Endothelial cell of umbilical vein (primary cell): ENCODE measurements at regions not wholly inside any gene's neighbourhood (a gene's known extent, or its start where the extent isn't known, plus 50 kb on each side); places are given as distances from the start of the nearest gene placed in this dataset.

Experiments used
- BruUV-seq: library from RNA; stranded (reverse); fragments of 400-500 nt; replicated peaks from 2 replicates; lab custom pipeline; 2021; lab: Mats Ljungman, UMichigan
- CTCF ChIA-PET: fragments of 300-600, 350-600 bp; sonication (Branson Sonifier 250); formaldehyde crosslinking; loops from one replicate; lab custom pipeline; 2021; ENCODE audit warnings: antibody characterized with exemption, inconsistent platforms; lab: Charles Lee
- POLR2A ChIA-PET: fragments of 300-600, 350-600 bp; sonication (Branson Sonifier 250); formaldehyde crosslinking; loops from one replicate; lab custom pipeline; 2021; ENCODE audit warnings: antibody characterized with exemption, inconsistent platforms; lab: Charles Lee
- DNase-seq: peaks from one replicate; pipeline ENCODE4 v3.0.0-alpha.2; 2011; ENCODE audit warnings: low read depth, low spot score
- FAIRE-seq: peaks from 2 replicates; lab custom pipeline; 2011; peaks lifted over from hg19 to GRCh38; lab: Jason Lieb, UNC
- H2AFZ ChIP-seq: 2 replicates; pipeline ENCODE4 v1.6.0; 2012; ENCODE audit warnings: low read depth, low read length, control low read depth, inconsistent platforms
- H3K27ac ChIP-seq: 2 replicates; pipeline ENCODE4 v1.5.1; 2011; ENCODE audit warnings: low read depth, mild to moderate bottlenecking, control low read depth, low read length, moderate library complexity; ENCODE audit not compliant: insufficient read depth
- H3K27me3 ChIP-seq, 2 experiments: 2 replicates each; pipeline versions ENCODE4 v1.6.0 to v1.6.1; 2011; ENCODE audit warnings: low read length in 2 of 2, mixed read lengths in 1 of 2; ENCODE audit not compliant: control insufficient read depth in 2 of 2, insufficient read depth in 2 of 2
- H3K36me3 ChIP-seq, 2 experiments: 2 replicates in 1 of 2; 3 replicates in 1 of 2; pipeline ENCODE4 v1.5.1; 2011; ENCODE audit warnings: low read length in 2 of 2, mild to moderate bottlenecking in 1 of 2, moderate library complexity in 1 of 2; ENCODE audit not compliant: control insufficient read depth in 2 of 2, insufficient read depth in 2 of 2; ENCODE audit errors: extremely low read depth in 1 of 2
- H3K4me1 ChIP-seq: 3 replicates; pipeline ENCODE4 v1.5.1; 2011; ENCODE audit warnings: mild to moderate bottlenecking, low read length; ENCODE audit not compliant: control insufficient read depth, insufficient read depth; ENCODE audit errors: extremely low read depth
- H3K4me2 ChIP-seq: 2 replicates; pipeline ENCODE4 v1.6.1; 2011; ENCODE audit warnings: low read length, control low read depth, mixed read lengths; ENCODE audit not compliant: insufficient read depth
- H3K4me3 ChIP-seq, 3 experiments: fragments of 200-600 bp in 1 of 3; sonication (generic), shearing (Covaris generic) in 1 of 3; replicated peaks in 1 of 3; 2 replicates each; pipeline ENCODE4 v1.5.1; 2011 to 2016; ENCODE audit warnings: control low read depth in 3 of 3, low read length in 3 of 3, mild to moderate bottlenecking in 2 of 3, inconsistent platforms in 1 of 3, low read depth in 1 of 3, moderate library complexity in 1 of 3; ENCODE audit not compliant: insufficient read depth in 1 of 3
- H3K79me2 ChIP-seq: 2 replicates; pipeline ENCODE4 v1.6.0; 2012; ENCODE audit warnings: low read length, inconsistent platforms; ENCODE audit not compliant: control insufficient read depth, insufficient read depth
- H3K9ac ChIP-seq: replicated peaks from 2 replicates; pipeline ENCODE3; 2011; ENCODE audit warnings: low read length, control low read depth; ENCODE audit not compliant: insufficient read depth; ENCODE audit errors: extremely low read depth
- H3K9me1 ChIP-seq: replicated peaks from 3 replicates; pipeline ENCODE4 v1.6.0; 2011; ENCODE audit warnings: mild to moderate bottlenecking, low read length; ENCODE audit not compliant: control insufficient read depth, insufficient read depth; ENCODE audit errors: extremely low read depth
- H3K9me3 ChIP-seq: replicated peaks from 2 replicates; pipeline ENCODE4 v1.5.1; 2012; ENCODE audit warnings: low read length, inconsistent platforms; ENCODE audit not compliant: control insufficient read depth, insufficient read depth
- H4K20me1 ChIP-seq: replicated peaks from 2 replicates; pipeline ENCODE3; 2011; ENCODE audit warnings: mild to moderate bottlenecking, low read length; ENCODE audit not compliant: control insufficient read depth, insufficient read depth; ENCODE audit errors: extremely low read depth
- CTCF ChIP-seq, 2 donors: IDR thresholded peaks; 1 replicate in 1 of 2; 2 replicates in 1 of 2; pipeline ENCODE4 v1.5.1; 2011; ENCODE audit warnings: low read length in 2 of 2, mild to moderate bottlenecking in 2 of 2, moderate library complexity in 2 of 2, control low read depth in 1 of 2, inconsistent platforms in 1 of 2, low read depth in 1 of 2; ENCODE audit not compliant: insufficient read depth in 1 of 2; ENCODE audit errors: extremely low read depth in 1 of 2
- EZH2 ChIP-seq: IDR thresholded peaks from 2 replicates; pipeline ENCODE4 v1.6.1; 2012; ENCODE audit warnings: borderline replicate concordance, low read depth, mild to moderate bottlenecking, moderate library complexity, low read length, inconsistent platforms; ENCODE audit not compliant: severe bottlenecking
- FOS ChIP-seq: IDR thresholded peaks from 2 replicates; pipeline ENCODE4 v1.6.1; 2011; ENCODE audit warnings: mild to moderate bottlenecking, low read length, moderate library complexity, borderline replicate concordance; ENCODE audit not compliant: insufficient read depth
- JUN ChIP-seq: IDR thresholded peaks from 2 replicates; pipeline ENCODE4 v1.6.1; 2011; ENCODE audit warnings: borderline replicate concordance, low read depth; ENCODE audit not compliant: insufficient read length, insufficient read depth
- MYC ChIP-seq: IDR thresholded peaks from one replicate; pipeline ENCODE4 v1.6.1; 2011; ENCODE audit warnings: mild to moderate bottlenecking, low read depth, low read length
- POLR2AphosphoS5 ChIP-seq: IDR thresholded peaks from 2 replicates; pipeline ENCODE4 v1.6.1; 2012; ENCODE audit warnings: low read depth, mild to moderate bottlenecking, control low read depth, low read length, moderate library complexity; ENCODE audit not compliant: insufficient read depth
- dilution Hi-C: fragments of 300-500 bp; cut with MboI; formaldehyde crosslinking; loops from one replicate; pipeline ENCODE4 v1.15.0; 2019; ENCODE audit warnings: low sequenced_read_pairs; ENCODE audit not compliant: extremely low pct_ligation_motif_present
- intact Hi-C: fragments of 100-400 bp; cut with micrococcal nuclease; formaldehyde crosslinking; loops from one replicate; pipeline ENCODE4 v1.10.0; 2022
- TF ChIP-seq, protein P1 (sequence below): IDR thresholded peaks from 2 replicates; pipeline ENCODE4 v1.6.1; 2011; ENCODE audit not compliant: insufficient read depth, insufficient read length

DNA sequence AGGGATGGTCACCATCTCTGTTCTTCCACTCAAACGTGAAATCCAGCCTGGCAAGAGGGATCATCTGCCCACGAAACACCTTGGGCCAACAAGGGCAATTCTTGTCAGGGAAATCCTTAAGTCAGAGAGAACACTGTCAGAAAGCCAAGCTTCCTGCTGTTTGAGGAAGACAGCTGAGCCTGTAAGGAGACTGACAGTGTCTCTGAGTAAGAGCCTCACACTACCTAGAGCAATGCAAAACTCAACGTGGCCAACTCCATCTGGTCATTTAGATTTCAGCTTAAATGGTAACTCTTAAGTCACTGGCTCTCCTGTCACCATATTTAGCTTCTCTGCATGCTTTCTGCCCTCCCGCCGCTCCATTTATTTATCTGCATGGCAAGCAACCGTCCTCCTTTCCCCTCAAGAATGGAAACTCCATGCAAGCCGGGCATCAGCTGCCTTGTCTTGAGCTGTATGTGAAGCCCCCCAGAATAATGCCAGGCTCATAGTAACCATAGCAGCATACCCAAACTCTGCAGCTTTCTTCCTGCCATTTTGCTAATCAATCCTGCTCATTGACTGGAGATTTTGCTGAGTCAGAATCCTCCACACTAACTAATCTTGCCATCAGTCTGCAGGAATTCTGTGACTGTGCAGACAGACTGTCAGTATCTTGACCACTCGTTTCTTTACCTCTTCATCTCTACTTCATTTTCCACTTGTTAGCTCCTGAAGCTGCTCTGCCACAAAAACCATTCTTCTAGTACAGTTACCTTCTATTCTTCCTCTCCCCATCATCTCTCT is 159.8 kb downstream of the IRS2 start:
- Histone ChIP-seq H2AFZ (no peak overlapping the region), H3K9me3 (no peaks in the 10 kb centered on the region), H4K20me1 (no peaks in the 10 kb centered on the region), H3K4me1 (no peaks in the 10 kb centered on the region), H3K4me3 (no peak overlapping the region), H3K36me3 (no peaks in the 10 kb centered on the region), H3K9me1 (no peaks in the 10 kb centered on the region), H3K4me2 (no peak overlapping the region), H3K27me3 (peaks cover 0 to 2% of the 10 kb centered on the region in 2 experiments), H3K27ac (no peak overlapping the region), H3K79me2 (no peaks in the 10 kb centered on the region), H3K9ac (no peak overlapping the region)
- FAIRE-seq (no peak), DNase-seq (no peak)
- BruUV-seq = no TSS peak
- TF ChIP-seq, protein P1, sequence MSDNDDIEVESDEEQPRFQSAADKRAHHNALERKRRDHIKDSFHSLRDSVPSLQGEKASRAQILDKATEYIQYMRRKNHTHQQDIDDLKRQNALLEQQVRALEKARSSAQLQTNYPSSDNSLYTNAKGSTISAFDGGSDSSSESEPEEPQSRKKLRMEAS = no peak
- TF ChIP-seq EZH2 = no peak
- no peak for TF ChIP-seq POLR2AphosphoS5
- no peak for TF ChIP-seq MYC
- no peak for TF ChIP-seq FOS
- no peak for TF ChIP-seq JUN
- no peak for TF ChIP-seq CTCF (IDR thresholded peaks at IDR 0.05; ENCODE audit: extremely low read depth in 1 of 2, insufficient read depth in 1 of 2, low read depth in 1 of 2, low read length in 2 of 2)
- intact Hi-C loops = no loop called here
- dilution Hi-C loops = no loop called here
- ChIA-PET CTCF (no interaction called here), POLR2A (no interaction called here)
